ENCODE measurements at regions not wholly inside any gene's neighbourhood (a gene's known extent, or its start where the extent isn't known, plus 50 kb on each side); places are given as distances from the start of the nearest gene placed in this dataset.

GRCh38 chr9:106700676-106701075, 162.3 kb upstream of the ZNF462 start:
- no peak for DNase-seq
- H3K9me3 ChIP-seq (ENCODE audit: control insufficient read depth in 2 of 3, insufficient read depth in 1 of 3, low read length in 3 of 3): no peaks in the 10 kb centered on the region
- H3K4me1 ChIP-seq (ENCODE audit: control insufficient read depth in 2 of 3, insufficient read depth in 2 of 3, low read depth in 1 of 3, low read length in 3 of 3): peaks cover 0 to 2% (median 0%) of the 10 kb centered on the region in 3 donors
- H3K9ac ChIP-seq (ENCODE audit: low read length in 3 of 3): no peak overlapping the region
- H3K27ac ChIP-seq (ENCODE audit: low read depth in 2 of 2, low read length in 2 of 2): no peak overlapping the region
- no peaks in the 10 kb centered on the region for H3K27me3 ChIP-seq (ENCODE audit: control insufficient read depth, insufficient read depth, low read length)
- no peak for FAIRE-seq
- no peak overlapping the region for H3K4me3 ChIP-seq (ENCODE audit: low read length in 3 of 3)
- intact Hi-C loops (cut with DNase I): no loop called here
- no peaks in the 10 kb centered on the region for H3K36me3 ChIP-seq (ENCODE audit: control insufficient read depth in 2 of 3, insufficient read depth in 3 of 3, low read length in 3 of 3)
- TF ChIP-seq CTCF (IDR thresholded peaks at IDR 0.05; ENCODE audit: borderline replicate concordance, extremely low read depth, insufficient read depth): no peak

GRCh38 chr9:106701611-106702010, 161.4 kb upstream of the ZNF462 start:
- no peak for TF ChIP-seq CTCF (IDR thresholded peaks at IDR 0.05; ENCODE audit: borderline replicate concordance, extremely low read depth, insufficient read depth)
- Histone ChIP-seq H3K4me3 (ENCODE audit: low read length in 3 of 3) (no peak overlapping the region), H3K4me1 (ENCODE audit: control insufficient read depth in 2 of 3, insufficient read depth in 2 of 3, low read depth in 1 of 3, low read length in 3 of 3) (peaks cover 0 to 2% (median 0%) of the 10 kb centered on the region in 3 donors), H3K9ac (ENCODE audit: low read length in 3 of 3) (no peak overlapping the region), H3K36me3 (ENCODE audit: control insufficient read depth in 2 of 3, insufficient read depth in 3 of 3, low read length in 3 of 3) (no peaks in the 10 kb centered on the region), H3K27me3 (ENCODE audit: control insufficient read depth, insufficient read depth, low read length) (no peaks in the 10 kb centered on the region), H3K9me3 (ENCODE audit: control insufficient read depth in 2 of 3, insufficient read depth in 1 of 3, low read length in 3 of 3) (no peaks in the 10 kb centered on the region), H3K27ac (ENCODE audit: low read depth in 2 of 2, low read length in 2 of 2) (no peak overlapping the region)
- DNase-seq (no peak), FAIRE-seq (no peak)
- intact Hi-C loops (cut with DNase I): no loop called here

- intact Hi-C loops (cut with DNase I): no loop called here
- Histone ChIP-seq H3K9ac (ENCODE audit: low read length in 3 of 3) (no peak overlapping the region), H3K4me3 (ENCODE audit: low read length in 3 of 3) (no peak overlapping the region), H3K4me1 (ENCODE audit: control insufficient read depth in 2 of 3, insufficient read depth in 2 of 3, low read depth in 1 of 3, low read length in 3 of 3) (no peaks in the 10 kb centered on the region), H3K27me3 (ENCODE audit: control insufficient read depth, insufficient read depth, low read length) (no peaks in the 10 kb centered on the region), H3K27ac (ENCODE audit: low read depth in 2 of 2, low read length in 2 of 2) (no peak overlapping the region), H3K36me3 (ENCODE audit: control insufficient read depth in 2 of 3, insufficient read depth in 3 of 3, low read length in 3 of 3) (no peaks in the 10 kb centered on the region), H3K9me3 (ENCODE audit: control insufficient read depth in 2 of 3, insufficient read depth in 1 of 3, low read length in 3 of 3) (no peaks in the 10 kb centered on the region)
- FAIRE-seq (no peak), DNase-seq (no peak)
- TF ChIP-seq CTCF (IDR thresholded peaks at IDR 0.05; ENCODE audit: borderline replicate concordance, extremely low read depth, insufficient read depth): no peak
Observed at GRCh38 chr9:106704056-106704615, 158.8 kb upstream of the ZNF462 start.

GRCh38 chr9:106707291-106707690, 155.7 kb upstream of the ZNF462 start:
- no peaks in the 10 kb centered on the region for H3K4me1 ChIP-seq (ENCODE audit: control insufficient read depth in 2 of 3, insufficient read depth in 2 of 3, low read depth in 1 of 3, low read length in 3 of 3)
- no peaks in the 10 kb centered on the region for H3K27me3 ChIP-seq (ENCODE audit: control insufficient read depth, insufficient read depth, low read length)
- DNase-seq: no peak
- FAIRE-seq: no peak
- no peaks in the 10 kb centered on the region for H3K9me3 ChIP-seq (ENCODE audit: control insufficient read depth in 2 of 3, insufficient read depth in 1 of 3, low read length in 3 of 3)
- no peaks in the 10 kb centered on the region for H3K36me3 ChIP-seq (ENCODE audit: control insufficient read depth in 2 of 3, insufficient read depth in 3 of 3, low read length in 3 of 3)
- no peak overlapping the region for H3K4me3 ChIP-seq (ENCODE audit: low read length in 3 of 3)
- no peak overlapping the region for H3K27ac ChIP-seq (ENCODE audit: low read depth in 2 of 2, low read length in 2 of 2)
- TF ChIP-seq CTCF (IDR thresholded peaks at IDR 0.05; ENCODE audit: borderline replicate concordance, extremely low read depth, insufficient read depth): no peak
- intact Hi-C loops (cut with DNase I): no loop called here
- no peak overlapping the region for H3K9ac ChIP-seq (ENCODE audit: low read length in 3 of 3)

Measured in kidney (tissue), 13 donors.